ENCODE measurements at regions not wholly inside any gene's neighbourhood (a gene's known extent, or its start where the extent isn't known, plus 50 kb on each side); places are given as distances from the start of the nearest gene placed in this dataset.

- no peak for TF ChIP-seq CTCF (IDR thresholded peaks at IDR 0.05)
- TF ChIP-seq EP300 (IDR thresholded peaks at IDR 0.05; ENCODE audit: low read depth): no peak
- no peak for TF ChIP-seq POLR2A (IDR thresholded peaks at IDR 0.05)
- TF ChIP-seq POLR2AphosphoS5 (IDR thresholded peaks at IDR 0.05): no peak
These were observed 139.7 kb upstream of the PTPRK start for GRCh38 chr6:128659878-128660622.

All from transverse colon (tissue), 4 donors.